ENCODE measurements at regions not wholly inside any gene's neighbourhood (a gene's known extent, or its start where the extent isn't known, plus 50 kb on each side); places are given as distances from the start of the nearest gene placed in this dataset.

- TF ChIP-seq EZH2 (optimal IDR thresholded peaks at IDR 0.05; ENCODE audit: low read depth, low read length) = no peak
- TF ChIP-seq CTCF (IDR thresholded peaks at IDR 0.05; ENCODE audit: low read length) = no peak
- no peak for TF ChIP-seq EZH2phosphoT487 (IDR thresholded peaks at IDR 0.05; ENCODE audit: low read length)
Observed at GRCh38 chr14:30159374-30159773, 231.7 kb upstream of the PRKD1 start.
